PC-3 (cell line): ENCODE measurements at regions not wholly inside any gene's neighbourhood (a gene's known extent, or its start where the extent isn't known, plus 50 kb on each side); places are given as distances from the start of the nearest gene placed in this dataset.

Experiments used
- CTCF ChIP-seq: fragments of 300-600 bp; sonication (generic); conservative IDR thresholded peaks from 2 replicates; pipeline ENCODE4 v1.5.1; 2017; ENCODE audit warnings: antibody characterized with exemption, low read depth, mild to moderate bottlenecking, low read length
- EZH2 ChIP-seq: fragments of 300-600 bp; sonication (generic); IDR thresholded peaks from one replicate; pipeline ENCODE4 v1.6.1; 2017; ENCODE audit warnings: antibody characterized with exemption, mild to moderate bottlenecking, low read length; ENCODE audit not compliant: unreplicated experiment
- EZH2phosphoT487 ChIP-seq: fragments of 300-600 bp; sonication (generic); IDR thresholded peaks from 2 replicates; pipeline ENCODE4 v1.6.1; 2018; ENCODE audit warnings: mild to moderate bottlenecking, antibody characterized with exemption, low read length, borderline replicate concordance

DNA sequence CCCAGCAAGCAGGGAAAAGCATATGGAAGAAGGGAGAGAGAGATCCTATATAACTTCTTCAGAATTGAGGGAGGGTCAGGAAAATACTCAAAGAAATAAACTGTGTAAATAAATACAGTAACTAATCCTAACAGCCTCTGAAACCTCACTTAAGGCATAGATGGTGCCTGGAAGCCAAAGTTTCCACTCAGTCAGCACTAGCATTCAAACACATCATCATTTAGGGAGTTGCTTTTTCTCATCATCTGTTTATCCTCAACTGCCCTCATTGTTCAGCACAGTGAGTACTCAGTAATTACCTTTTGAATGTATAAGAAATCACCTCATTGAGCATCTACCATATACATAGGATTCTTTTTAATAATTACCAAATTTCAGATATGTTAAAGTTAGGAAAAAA is 262.9 kb downstream of the C1D start:
- TF ChIP-seq CTCF = no peak
- TF ChIP-seq EZH2 = no peak
- no peak for TF ChIP-seq EZH2phosphoT487
